GM12892 (cell line): ENCODE measurements at regions not wholly inside any gene's neighbourhood (a gene's known extent, or its start where the extent isn't known, plus 50 kb on each side); places are given as distances from the start of the nearest gene placed in this dataset.

ENCODE experiments used
- DNase-seq: peaks from one replicate; pipeline ENCODE4 v3.0.0; 2011; ENCODE audit not compliant: insufficient read length
- FAIRE-seq: peaks from 2 replicates; lab custom pipeline; 2011; peaks lifted over from hg19 to GRCh38; lab: Jason Lieb, UNC
- POLR2A ChIP-seq: IDR thresholded peaks from 2 replicates; pipeline ENCODE4 v1.6.1; 2011; ENCODE audit warnings: low read depth, low read length, control low read depth
- POLR2AphosphoS5 ChIP-seq: IDR thresholded peaks from 2 replicates; pipeline ENCODE4 v1.6.1; 2011; ENCODE audit warnings: low read depth, low read length, control low read depth
- TAF1 ChIP-seq: IDR thresholded peaks from 2 replicates; pipeline ENCODE4 v1.6.1; 2011; ENCODE audit warnings: low read depth, mild to moderate bottlenecking, control low read depth, low read length, borderline replicate concordance

GRCh38 chr17:77872199-77872598, 86.3 kb upstream of the TNRC6C start:
- TF ChIP-seq POLR2A, result no peak
- no peak for TF ChIP-seq TAF1
- no peak for TF ChIP-seq POLR2AphosphoS5
- FAIRE-seq (no peak), DNase-seq (no peak)

- FAIRE-seq (no peak), DNase-seq (no peak)
- TF ChIP-seq POLR2A (no peak), POLR2AphosphoS5 (no peak), TAF1 (no peak)
Observed at GRCh38 chr17:77872714-77873499, 85.6 kb upstream of the TNRC6C start.

- DNase-seq (no peak), FAIRE-seq (no peak)
- TF ChIP-seq POLR2A, result no peak
- no peak for TF ChIP-seq POLR2AphosphoS5
- no peak for TF ChIP-seq TAF1
Observed at GRCh38 chr17:77873500-77874302, 84.8 kb upstream of the TNRC6C start.

- no peak for DNase-seq
- no peak for FAIRE-seq
- TF ChIP-seq POLR2AphosphoS5, result no peak
- TF ChIP-seq TAF1, result no peak
- no peak for TF ChIP-seq POLR2A
Observed at GRCh38 chr17:77874303-77875050, 84.0 kb upstream of the TNRC6C start.

DNA sequence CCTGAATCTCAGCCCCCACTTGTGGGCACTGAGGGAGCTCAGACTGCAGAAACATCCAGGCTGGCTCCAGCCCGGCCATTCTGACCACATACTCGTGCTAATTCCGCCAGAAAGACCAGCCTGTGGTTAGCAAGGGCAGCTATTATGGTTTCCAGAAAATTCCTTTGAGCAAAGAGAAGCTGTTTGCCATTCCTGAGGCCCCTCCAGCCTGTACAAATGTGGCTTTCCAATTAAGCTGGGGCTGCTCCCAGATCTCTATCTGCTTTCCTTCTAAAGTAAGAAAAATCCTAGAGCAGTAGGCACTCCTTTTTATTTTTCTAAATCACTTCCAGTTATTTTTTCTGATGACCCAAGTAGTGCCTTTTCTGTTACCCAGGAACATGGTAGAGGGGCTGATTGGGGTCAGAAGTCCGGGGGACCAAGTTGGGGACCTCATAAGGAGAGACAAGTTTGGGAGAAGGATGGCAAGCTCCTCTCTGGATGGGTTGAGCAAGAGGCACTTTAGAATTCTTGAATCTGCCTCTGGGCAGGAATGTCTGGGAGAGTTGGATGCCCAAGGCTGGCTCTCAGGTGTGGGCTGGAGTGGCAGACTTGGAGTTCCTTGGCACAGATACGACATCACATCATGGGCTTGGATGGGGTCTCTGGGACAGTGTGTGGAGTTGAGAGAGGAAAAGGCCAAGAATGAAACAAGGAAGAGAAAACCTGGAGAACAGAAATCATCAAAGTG, 83.3 kb upstream of the TNRC6C start:
- DNase-seq (no peak), FAIRE-seq (no peak)
- TF ChIP-seq TAF1 (no peak), POLR2AphosphoS5 (no peak), POLR2A (no peak)

DNA sequence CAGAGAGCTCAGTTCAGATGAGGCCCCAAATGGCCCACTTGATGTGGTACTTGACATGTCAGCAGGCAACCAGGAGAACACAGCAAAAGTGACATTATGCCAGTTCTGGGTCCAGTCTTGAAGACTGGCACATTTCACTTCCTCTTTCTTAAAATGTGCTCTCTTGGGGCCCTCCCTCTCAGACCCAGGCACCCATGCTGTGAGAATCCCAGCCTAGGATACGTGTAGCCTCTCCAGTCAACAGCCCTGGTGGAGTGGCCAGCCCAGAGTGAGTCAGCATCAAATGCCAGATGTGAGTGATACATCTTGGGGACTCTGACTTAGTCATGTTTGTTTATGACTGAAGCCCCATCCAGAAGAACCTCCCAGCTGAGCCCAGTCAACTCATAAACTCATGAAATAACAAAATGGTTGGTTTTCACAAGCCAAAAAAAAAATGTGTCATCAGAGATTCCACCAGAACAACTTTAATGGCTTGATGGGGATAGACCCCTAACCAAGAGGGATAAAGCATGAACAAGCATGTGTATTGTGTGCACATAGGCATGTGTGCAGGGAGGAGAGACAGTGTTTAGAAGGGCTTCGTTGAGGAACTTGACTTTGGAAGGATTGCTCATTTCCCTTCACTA, 82.5 kb upstream of the TNRC6C start:
- no peak for TF ChIP-seq POLR2AphosphoS5
- TF ChIP-seq TAF1, result no peak
- no peak for TF ChIP-seq POLR2A
- DNase-seq, result no peak
- no peak for FAIRE-seq

GRCh38 chr17:77877036-77877435, 81.5 kb upstream of the TNRC6C start:
- TF ChIP-seq POLR2A, result no peak
- FAIRE-seq (no peak), DNase-seq (no peak)

- FAIRE-seq (no peak), DNase-seq (no peak)
Observed at GRCh38 chr17:77877646-77878355, 80.7 kb upstream of the TNRC6C start.

DNA sequence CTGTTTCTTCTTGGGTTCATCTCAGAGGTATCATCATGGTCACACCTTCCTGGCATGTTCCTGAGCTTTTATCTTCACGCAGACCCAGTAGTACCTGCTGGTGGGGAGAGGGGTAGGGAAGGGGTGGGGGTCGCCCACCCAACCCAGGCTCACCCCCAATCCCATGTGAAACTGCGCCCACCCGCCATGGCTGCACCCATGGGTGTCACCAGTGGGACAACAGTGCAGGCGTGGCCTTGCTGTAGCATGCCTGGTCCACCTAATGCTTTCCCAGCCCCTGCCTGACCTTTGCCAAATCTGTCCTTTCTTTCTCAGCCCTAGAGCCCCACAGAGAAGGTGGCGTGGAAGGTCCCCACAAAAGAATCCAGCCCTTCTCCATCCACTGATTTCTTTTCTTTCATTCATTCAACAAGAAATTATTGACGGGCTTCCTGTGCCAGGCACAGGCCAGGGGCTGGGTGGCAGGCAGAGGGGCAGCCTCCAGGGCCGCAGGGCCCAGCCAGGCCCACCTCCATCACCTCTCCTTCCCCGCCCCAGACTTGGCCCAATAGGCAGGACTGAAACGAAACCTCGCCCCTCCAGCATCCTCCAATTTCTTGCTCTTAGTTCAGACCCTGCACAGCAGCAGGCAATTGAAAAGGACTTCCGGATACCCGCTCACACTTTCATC, 79.1 kb upstream of the TNRC6C start:
- DNase-seq (no peak), FAIRE-seq (no peak)
- TF ChIP-seq POLR2A (no peak), POLR2AphosphoS5 (no peak), TAF1 (no peak)

More at GRCh38 chr17:77877646-77878355, 80.7 kb upstream of the TNRC6C start:
- TF ChIP-seq TAF1 (no peak), POLR2AphosphoS5 (no peak), POLR2A (no peak)

DNA sequence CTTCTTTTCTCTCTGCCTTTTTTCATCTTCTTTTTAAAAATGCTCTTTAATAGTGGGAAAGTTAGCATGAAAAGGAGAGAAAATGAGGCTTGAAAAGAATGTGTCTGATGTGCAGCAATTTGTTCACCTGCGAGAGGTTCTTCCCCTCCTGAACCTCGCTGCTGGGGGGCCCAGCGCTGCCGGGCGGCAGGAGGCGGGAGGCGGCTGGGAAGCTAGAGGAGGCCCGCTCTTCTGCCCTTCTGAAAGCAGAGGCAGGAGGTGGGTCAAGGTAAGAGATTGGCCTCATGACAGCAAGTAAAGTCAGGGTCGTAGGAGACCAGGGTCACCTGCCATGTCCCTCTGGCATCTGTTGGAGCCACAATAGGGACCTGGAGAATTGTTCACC, 78.6 kb upstream of the TNRC6C start:
- no peak for FAIRE-seq
- DNase-seq, result no peak
- TF ChIP-seq POLR2A (no peak), TAF1 (no peak), POLR2AphosphoS5 (no peak)
